MG63 (cell line): ENCODE measurements at regions not wholly inside any gene's neighbourhood (a gene's known extent, or its start where the extent isn't known, plus 50 kb on each side); places are given as distances from the start of the nearest gene placed in this dataset.

ENCODE experiments used
- DNase-seq: peaks from one replicate; pipeline ENCODE4 v3.0.0-alpha.2; 2020
- H3K27me3 ChIP-seq: fragments of 250-450 bp; sonication (Bioruptor Pico); 2 replicates; pipeline ENCODE4 v1.5.1; 2020; ENCODE audit warnings: mild to moderate bottlenecking, moderate library complexity
- H3K36me3 ChIP-seq: fragments of 250-450 bp; sonication (Bioruptor Pico); 2 replicates; pipeline ENCODE4 v1.5.1; 2020; ENCODE audit warnings: mild to moderate bottlenecking, moderate library complexity
- H3K4me3 ChIP-seq: fragments of 250-450 bp; sonication (Bioruptor Pico); 2 replicates; pipeline ENCODE4 v1.5.1; 2020; ENCODE audit warnings: mild to moderate bottlenecking, moderate library complexity
- H3K9me3 ChIP-seq: fragments of 250-450 bp; sonication (Bioruptor Pico); 2 replicates; pipeline ENCODE4 v1.5.1; 2020; ENCODE audit warnings: mild to moderate bottlenecking, moderate library complexity

GRCh38 chr5:143454936-143455516, 51.5 kb upstream of the NR3C1 start:
- no peaks in the 10 kb centered on the region for H3K27me3 ChIP-seq
- no peaks in the 10 kb centered on the region for H3K36me3 ChIP-seq
- no peak overlapping the region for H3K4me3 ChIP-seq
- no peak for DNase-seq
- peaks cover 5% of the 10 kb centered on the region for H3K9me3 ChIP-seq

GRCh38 chr5:143453720-143454119, 50.2 kb upstream of the NR3C1 start:
- H3K9me3 ChIP-seq: peaks cover 5% of the 10 kb centered on the region
- no peaks in the 10 kb centered on the region for H3K27me3 ChIP-seq
- no peak for DNase-seq
- no peak overlapping the region for H3K4me3 ChIP-seq
- H3K36me3 ChIP-seq: no peaks in the 10 kb centered on the region
